HL-60 (cell line): ENCODE measurements at regions not wholly inside any gene's neighbourhood (a gene's known extent, or its start where the extent isn't known, plus 50 kb on each side); places are given as distances from the start of the nearest gene placed in this dataset.

Source experiments
- DNase-seq, 2 experiments: peaks; one replicate each; pipeline ENCODE4 v3.0.0-alpha.2; 2010 to 2020; ENCODE audit warnings: low read depth in 1 of 2, low spot score in 1 of 2
- H3K27ac ChIP-seq: fragments of 250-450 bp; sonication (Bioruptor Pico); replicated peaks from 2 replicates; pipeline ENCODE4 v1.5.1; 2020; ENCODE audit warnings: mild to moderate bottlenecking, moderate library complexity
- H3K27me3 ChIP-seq: fragments of 250-450 bp; sonication (Bioruptor Pico); 2 replicates; pipeline ENCODE4 v1.5.1; 2021; ENCODE audit warnings: mild to moderate bottlenecking, moderate library complexity; ENCODE audit not compliant: insufficient read depth, poor library complexity, severe bottlenecking
- H3K4me3 ChIP-seq: replicated peaks from 2 replicates; pipeline ENCODE4 v1.5.1; 2011; ENCODE audit warnings: mild to moderate bottlenecking, control low read depth, low read length; ENCODE audit not compliant: insufficient read depth
- CTCF ChIP-seq: IDR thresholded peaks from one replicate; pipeline ENCODE4 v1.5.1; 2011; ENCODE audit warnings: low read length, control low read depth, inconsistent platforms; ENCODE audit not compliant: insufficient read depth
- GABPA ChIP-seq: IDR thresholded peaks from 2 replicates; pipeline ENCODE4 v1.6.1; 2012; ENCODE audit warnings: low read depth
- POLR2AphosphoS5 ChIP-seq: IDR thresholded peaks from 2 replicates; pipeline ENCODE4 v1.6.1; 2012; ENCODE audit warnings: low read depth
- REST ChIP-seq: IDR thresholded peaks from 2 replicates; pipeline ENCODE4 v1.6.1; 2012; ENCODE audit warnings: low read depth; ENCODE audit not compliant: insufficient replicate concordance
- SPI1 ChIP-seq: IDR thresholded peaks from 2 replicates; pipeline ENCODE4 v1.6.1; 2012; ENCODE audit warnings: low read depth, mild to moderate bottlenecking, borderline replicate concordance

GRCh38 chr6:19032591-19033295 lies 645.6 kb downstream of the RNF144B start:
- TF ChIP-seq SPI1 (no peak), REST (no peak), GABPA (no peak), CTCF (no peak), POLR2AphosphoS5 (no peak)
- DNase-seq = no peak
- Histone ChIP-seq H3K4me3 (no peak overlapping the region), H3K27ac (no peak overlapping the region), H3K27me3 (no peaks in the 10 kb centered on the region)

GRCh38 chr6:19033683-19034082 lies 646.5 kb downstream of the RNF144B start:
- no peaks in the 10 kb centered on the region for H3K27me3 ChIP-seq
- DNase-seq = no peak
- no peak for TF ChIP-seq POLR2AphosphoS5
- TF ChIP-seq GABPA = no peak
- no peak for TF ChIP-seq CTCF
- no peak for TF ChIP-seq REST
- TF ChIP-seq SPI1 = no peak

GRCh38 chr6:19034986-19035385 lies 647.8 kb downstream of the RNF144B start:
- no peak overlapping the region for H3K4me3 ChIP-seq
- no peak for TF ChIP-seq CTCF
- no peak for TF ChIP-seq GABPA
- TF ChIP-seq POLR2AphosphoS5 = no peak
- TF ChIP-seq REST = no peak
- TF ChIP-seq SPI1 = no peak
- no peaks in the 10 kb centered on the region for H3K27me3 ChIP-seq
- DNase-seq = no peak
- H3K27ac ChIP-seq = no peak overlapping the region

More at GRCh38 chr6:19033683-19034082, 646.5 kb downstream of the RNF144B start:
- Histone ChIP-seq H3K27ac (no peak overlapping the region), H3K4me3 (no peak overlapping the region)
